ENCODE measurements at regions not wholly inside any gene's neighbourhood (a gene's known extent, or its start where the extent isn't known, plus 50 kb on each side); places are given as distances from the start of the nearest gene placed in this dataset.
A peak's percentile ranks its signal among the peaks of the same experiment; 100 is the strongest.

DNA sequence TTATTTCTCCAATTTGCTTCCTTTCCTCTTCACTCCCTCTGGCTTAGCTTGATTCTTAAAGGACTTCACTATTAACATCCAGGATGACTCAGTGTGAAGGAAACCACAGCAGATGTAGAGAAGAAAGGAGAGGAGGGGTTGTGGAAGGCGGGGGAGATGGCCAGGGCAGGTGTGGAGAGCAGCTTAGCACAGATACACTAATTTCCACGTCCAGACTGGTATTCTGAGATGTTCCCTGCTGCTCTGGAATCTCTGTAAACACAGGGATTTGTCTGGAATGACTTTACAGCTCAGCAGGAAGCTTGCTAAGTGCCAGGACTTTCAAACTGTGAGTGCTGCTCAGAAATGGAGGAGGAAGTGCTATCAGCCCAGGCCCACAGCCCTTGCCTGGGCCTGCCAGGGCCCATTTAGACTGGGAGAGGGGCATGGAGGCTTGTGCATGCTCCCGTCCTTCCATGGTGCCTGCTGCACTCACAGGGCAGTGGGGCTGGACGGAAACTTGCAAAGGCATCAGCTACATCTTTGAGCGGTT is 202.5 kb upstream of the DDHD1 start:
- peak; percentile 69 for DNase-seq (ENCODE audit: low spot score)

DNA sequence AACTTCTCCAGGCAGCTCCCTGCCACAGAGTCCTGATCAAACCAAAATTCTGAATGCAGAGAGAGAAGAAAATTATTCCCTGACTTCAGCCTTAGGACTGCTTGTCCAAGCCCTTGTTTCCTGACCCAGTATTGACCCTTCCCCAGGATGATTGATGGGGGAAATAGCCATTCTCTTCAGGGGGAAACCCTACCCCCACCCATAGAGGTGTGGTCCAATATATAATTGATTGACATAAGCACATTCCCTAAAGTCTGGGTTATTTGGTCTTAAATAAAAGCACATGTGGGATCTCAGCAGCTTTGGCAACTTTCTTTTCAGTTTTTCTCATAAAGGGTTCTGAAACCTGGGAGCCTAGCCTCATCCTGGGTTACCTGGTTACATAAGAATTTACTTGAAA is 201.2 kb upstream of the DDHD1 start:
- DNase-seq (ENCODE audit: low spot score): no peak

DNA sequence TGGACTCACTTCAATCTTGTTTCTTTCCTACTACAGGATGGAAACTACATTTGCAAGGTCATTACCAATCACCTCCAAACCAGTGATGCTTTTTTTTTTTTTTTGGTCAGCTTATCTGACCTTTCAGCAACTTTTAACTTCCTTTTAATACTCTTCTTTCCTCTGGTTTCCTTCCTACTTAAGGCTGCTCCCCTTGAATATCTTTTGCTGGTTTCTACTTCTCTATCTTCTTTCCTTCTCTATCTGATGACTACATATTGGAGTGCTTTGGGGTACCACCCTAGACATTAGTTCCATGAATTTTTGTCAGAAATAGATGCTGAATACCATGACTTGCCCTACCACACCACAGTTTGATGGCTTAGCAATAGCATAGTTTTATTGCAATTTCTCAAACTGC is 197.7 kb upstream of the DDHD1 start:
- no peak for DNase-seq (ENCODE audit: low spot score)

DNA sequence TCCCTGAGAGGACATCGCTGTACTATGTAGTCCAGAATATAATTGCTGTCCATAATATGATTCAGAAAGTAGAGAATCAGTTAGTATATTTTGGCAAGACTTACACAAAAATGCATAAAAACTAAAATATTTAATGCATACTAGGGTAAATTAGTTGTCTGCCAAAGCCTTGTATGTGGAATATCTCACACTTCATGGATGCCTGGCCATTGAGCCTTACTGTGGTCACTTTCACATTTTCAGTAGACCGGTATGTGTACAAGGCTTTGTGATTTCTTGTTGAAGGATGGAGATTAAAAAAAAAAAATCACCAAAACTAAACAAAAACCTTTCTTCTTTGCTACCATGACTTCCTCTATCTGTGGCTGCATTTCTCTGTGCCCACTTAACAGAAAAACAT is 197.3 kb upstream of the DDHD1 start:
- no peak for DNase-seq (ENCODE audit: low spot score)

DNA sequence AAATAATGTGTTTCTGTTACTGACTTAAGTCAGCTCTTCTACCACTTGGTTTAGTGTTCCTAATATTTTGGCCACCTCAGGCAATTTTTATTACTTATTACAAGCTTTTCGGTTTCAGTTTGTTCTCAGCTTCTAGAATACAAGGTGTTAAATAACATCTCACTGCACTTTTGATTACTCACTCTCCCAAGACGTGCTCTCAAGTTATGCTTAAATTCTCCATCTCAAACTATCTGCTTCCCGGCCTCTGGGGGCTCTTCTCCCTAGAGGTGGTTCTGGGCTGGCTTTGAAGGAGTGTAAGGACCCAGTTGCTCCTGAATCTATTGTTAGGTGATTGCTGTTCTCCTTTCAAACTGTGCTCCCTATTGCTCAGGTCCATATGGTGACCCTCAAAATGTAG is 193.9 kb upstream of the DDHD1 start:
- no peak for DNase-seq (ENCODE audit: low spot score)

DNA sequence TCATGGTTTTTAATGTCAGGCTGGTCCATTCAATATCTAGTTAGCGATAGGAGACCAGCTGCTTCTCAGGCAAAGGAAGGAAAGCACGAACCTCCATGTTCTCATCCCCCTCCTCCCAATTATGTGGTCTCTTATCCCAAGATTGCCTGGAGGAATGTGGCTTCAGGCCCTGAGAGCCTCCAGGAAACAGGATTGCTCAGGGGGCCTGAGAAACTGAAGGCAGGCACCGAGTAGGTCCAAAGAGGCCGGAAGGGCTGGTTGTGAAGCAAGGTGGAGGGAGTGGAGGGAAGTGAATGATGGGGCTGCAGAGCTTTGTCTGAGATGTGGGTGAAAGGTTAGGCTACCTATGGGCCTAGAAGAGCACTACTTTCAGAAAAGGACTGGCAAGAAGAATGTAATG is 188.2 kb upstream of the DDHD1 start:
- no peak for DNase-seq (ENCODE audit: low spot score)

DNA sequence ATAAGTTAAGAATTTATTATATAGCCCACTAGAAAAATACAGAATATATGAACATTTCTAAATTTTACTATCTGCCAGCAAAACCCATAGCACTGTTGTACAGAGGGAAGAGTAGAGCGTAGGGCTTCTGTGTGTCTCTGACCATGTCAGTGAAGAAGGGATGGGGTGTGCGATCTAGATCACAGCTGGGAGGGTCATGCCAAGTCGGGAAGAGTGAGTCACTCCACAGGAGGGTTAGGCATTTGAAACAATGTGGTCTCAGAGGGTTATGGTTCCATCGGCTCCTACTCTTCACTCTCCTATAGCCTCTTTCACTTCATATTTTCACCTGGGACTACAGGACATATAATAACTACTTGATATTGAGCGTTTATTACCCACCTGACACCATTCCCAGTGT is 185.1 kb upstream of the DDHD1 start:
- DNase-seq (ENCODE audit: low spot score): no peak

DNA sequence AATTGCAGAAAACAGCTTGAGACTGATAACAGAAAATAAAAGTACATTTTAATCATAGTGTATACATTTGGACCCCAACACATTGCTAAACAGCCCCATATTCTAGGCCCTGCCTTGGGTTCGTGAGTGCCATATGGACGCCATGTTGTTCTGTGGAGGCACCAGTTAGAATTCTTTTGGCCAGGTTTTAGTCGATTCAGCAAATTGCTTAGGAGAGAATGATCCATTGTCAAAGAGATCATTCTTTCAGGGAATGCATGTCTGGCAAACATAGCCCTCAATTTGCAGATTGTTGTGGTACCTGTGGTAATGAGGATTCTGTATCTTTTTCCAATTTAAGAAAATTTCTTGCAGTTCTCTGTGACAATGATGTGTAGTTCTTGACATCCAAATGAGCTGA is 183.6 kb upstream of the DDHD1 start:
- DNase-seq (ENCODE audit: low spot score): no peak

DNA sequence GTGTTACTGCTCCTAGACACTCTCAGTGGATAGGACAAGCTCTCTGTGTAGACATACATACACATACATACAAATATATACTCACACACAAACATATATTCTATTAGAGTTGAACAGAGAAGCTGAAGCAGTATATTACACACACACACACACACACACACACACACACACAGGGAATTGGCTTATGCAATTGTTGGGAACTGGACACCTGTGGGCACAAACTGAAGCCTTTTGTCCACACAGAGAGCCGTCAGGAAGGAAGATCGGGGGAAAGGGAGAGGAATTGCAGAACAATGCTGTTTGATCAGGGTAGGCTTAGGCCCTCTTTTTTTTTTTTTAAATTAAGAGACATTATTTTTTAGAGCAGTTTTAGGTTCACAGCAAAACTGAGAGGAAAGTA is 180.7 kb upstream of the DDHD1 start:
- no peak for DNase-seq (ENCODE audit: low spot score)

DNA sequence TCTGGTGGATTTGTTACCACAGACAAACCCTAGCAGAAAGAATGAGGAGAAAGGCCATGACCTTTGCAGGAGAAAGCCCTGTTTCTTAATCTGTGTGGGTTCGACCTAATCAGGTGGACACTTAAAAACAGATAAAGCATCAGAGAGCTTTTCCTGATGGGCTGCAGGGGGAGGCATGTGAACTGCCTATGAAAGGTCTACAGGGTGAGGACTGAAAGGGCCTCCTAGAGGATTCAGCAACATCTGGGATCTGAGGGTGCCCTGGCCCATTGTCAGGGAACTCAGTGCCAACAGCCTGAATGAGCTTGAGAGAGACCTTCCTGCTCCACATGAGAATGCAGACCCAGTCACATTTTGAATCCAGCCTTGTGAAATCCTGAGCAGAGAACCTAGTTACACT is 178.8 kb upstream of the DDHD1 start:
- DNase-seq (ENCODE audit: low spot score): no peak

DNA sequence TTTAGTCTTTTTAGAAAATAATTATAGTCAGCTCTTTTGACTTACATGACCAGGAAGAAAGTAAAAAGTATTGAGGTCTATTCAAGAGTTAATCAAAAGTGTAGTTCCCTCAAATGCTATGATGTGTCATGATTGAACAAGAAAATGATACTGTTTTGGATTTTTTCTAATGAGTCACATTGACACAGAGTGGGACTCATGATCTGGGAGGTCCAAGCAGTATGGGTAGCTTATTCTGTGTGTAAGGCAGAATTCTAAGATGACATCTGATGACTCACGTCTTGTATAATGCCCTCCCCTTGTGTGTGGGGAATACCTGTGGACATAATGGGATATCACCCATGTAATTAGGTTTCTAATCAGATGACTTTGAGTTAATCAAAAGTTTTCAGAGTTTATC is 178.1 kb upstream of the DDHD1 start:
- no peak for DNase-seq (ENCODE audit: low spot score)

DNA sequence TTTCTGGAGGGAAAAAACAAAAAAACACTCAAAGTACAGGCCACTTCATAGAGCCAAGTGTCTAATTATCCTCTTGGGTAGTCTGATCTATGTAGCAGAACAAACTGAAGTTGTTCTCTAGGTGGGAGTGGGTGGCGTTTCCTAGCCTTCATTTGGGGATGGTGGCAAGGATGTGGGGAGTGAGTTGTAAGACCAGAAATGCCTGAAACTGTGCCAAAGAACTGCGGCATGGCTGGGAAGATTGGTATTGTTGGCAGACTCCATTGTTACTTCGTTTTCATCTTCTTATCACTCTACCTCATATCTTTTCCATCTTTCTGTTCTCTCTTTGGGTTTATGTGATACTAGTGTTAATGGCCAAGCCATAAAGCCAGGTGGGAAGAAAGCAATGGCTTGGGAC is 177.3 kb upstream of the DDHD1 start:
- DNase-seq (ENCODE audit: low spot score): no peak

DNA sequence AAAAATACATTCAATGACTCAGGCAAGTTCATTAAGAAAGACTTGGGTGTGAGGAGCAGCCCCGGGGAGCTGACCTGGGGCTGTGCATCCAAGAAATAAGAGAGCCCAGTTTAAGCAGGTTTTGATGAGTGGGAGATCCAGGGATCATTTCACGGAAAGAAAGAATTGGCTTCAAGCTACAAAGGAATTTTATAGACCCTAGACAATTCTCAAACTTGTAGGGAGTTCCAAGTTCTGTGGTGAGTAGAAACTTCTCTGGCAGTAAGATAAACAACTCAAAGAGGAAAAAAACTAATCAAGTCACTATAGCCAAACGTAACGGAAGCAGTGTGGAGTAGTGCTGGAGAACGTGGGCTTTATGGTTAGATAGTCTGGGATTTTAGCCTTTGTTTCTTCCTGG is 175.7 kb upstream of the DDHD1 start:
- DNase-seq (ENCODE audit: low spot score): no peak

DNA sequence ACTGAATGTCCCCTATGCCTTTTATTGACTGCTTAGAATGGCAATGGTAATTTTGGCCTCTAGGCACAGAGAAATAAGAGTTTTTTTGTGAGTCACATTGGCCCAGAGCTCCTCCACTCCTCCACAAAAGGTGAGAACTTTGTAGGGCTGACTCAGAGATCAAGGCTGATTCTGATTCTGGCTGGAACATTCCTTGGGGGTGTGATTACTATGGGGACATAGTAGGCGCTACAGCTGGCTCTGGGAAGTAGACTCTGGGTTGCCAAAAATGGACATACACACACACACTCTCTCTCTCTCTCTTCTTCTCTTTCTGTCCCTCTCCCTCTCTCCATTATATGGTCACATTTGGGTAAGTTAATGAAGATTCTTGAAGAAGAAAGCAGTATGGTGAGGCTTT is 174.6 kb upstream of the DDHD1 start:
- DNase-seq (ENCODE audit: low spot score): no peak

DNA sequence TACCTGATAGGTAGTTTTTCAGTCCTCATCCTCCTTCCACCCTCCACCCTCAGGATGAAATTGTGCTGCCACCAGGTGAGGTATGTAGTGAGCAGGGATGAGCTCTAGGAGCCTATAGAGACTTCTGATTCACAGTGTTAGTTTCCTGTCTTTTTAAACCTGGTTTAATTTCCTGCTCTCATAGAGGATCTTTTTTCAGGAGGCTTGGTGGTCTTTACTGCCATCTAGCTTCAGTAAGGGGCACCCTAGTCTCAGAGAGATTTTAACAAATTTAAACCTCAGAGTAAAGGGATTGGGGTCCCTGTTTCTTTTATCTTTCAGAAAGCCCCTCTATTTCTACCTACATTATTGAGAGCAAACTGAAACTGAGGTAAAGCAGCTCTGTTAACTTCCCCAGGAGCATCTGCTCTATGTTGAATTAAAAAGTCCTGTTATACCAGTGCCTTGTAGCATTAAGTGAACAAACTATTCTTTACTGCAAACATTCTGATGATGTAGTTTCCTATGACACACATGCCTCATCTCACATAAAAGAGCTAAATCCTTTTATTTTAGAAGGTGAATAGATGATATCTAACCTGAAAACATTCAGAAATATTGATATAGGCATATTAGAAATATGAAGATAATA is 172.2 kb upstream of the DDHD1 start:
- peak; percentile 32 for DNase-seq (ENCODE audit: low spot score)

DNA sequence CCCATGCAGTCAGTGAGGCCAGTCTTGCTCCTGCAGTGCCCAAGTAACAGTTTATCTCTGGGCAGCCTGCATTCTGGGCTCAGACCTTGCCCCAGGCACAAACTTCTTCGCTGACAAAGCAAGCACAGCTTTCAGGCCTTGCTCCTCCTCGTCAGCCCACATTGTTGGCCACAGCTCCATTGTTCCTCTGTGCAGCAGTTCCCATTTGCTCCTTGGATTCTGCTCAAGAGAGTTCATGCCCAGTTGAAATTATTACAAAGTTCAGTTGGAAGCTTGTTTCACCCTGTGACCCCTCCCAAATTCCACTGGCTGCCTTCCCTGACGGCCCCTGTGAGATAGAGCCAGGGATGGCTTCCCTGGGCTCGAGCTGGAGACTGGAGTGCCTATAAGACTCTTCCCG is 163.4 kb upstream of the DDHD1 start:
- no peak for DNase-seq (ENCODE audit: low spot score)

DNA sequence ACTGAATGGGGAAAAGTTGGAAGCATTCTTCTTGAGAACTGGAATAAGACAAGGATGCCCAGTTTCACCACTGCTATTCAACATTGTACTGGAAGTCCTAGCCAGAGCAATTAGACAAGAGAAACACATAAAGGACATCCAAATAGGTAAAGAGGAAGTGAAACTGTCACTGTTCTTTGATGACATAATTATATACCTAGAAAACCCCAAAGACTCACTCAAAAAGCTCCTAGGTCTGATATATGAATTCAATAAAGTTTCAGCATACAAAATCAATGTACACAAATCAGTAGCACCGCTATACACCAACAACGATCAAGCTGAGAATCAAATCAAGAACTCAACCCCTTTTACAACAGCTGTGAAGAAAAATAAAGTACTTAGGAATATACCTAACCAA is 157.3 kb upstream of the DDHD1 start:
- no peak for DNase-seq (ENCODE audit: low spot score)

DNA sequence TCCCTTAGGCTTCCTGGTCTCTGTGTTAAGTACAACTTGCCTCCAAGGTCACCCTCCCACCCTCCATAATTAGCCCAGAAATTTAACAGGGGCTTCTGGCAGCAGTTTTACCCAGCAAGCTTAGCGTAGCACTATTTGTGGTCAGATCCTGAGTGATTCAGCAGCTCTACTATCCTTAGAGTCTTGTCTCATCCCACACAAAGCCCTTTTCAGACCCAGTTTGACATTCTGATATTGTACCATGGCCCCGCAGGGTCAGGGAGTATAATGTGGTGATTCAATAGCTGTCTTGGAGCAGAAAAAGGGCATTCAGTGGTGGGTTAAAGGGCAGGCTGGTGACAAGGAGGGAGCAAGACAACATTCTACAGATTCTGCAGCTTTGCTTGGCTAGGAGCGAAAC is 153.8 kb upstream of the DDHD1 start:
- peak; percentile 47 for DNase-seq (ENCODE audit: low spot score)

DNA sequence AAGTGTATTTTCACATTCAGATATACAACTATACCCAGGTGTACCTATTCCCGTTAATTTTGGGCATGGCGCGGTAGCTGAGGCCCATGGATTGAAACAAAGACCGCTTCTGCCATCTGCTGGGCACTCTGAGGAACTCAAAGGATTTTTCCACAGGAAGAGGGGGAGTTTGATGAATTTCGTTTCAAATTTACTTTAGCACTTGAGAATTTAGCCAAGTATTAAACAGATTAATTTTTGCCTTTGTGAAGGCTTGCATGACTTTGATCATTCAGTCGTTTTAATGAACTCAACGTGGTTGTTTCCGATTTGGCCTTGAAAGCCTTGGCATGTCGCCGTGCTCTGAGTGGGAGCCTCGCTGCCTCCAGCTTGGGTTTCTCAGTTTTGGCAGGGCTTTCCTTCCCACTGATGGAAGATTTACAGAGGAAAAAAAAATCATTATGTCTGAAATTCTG is 153.2 kb upstream of the DDHD1 start:
- DNase-seq (ENCODE audit: low spot score): peak; percentile 85

DNA sequence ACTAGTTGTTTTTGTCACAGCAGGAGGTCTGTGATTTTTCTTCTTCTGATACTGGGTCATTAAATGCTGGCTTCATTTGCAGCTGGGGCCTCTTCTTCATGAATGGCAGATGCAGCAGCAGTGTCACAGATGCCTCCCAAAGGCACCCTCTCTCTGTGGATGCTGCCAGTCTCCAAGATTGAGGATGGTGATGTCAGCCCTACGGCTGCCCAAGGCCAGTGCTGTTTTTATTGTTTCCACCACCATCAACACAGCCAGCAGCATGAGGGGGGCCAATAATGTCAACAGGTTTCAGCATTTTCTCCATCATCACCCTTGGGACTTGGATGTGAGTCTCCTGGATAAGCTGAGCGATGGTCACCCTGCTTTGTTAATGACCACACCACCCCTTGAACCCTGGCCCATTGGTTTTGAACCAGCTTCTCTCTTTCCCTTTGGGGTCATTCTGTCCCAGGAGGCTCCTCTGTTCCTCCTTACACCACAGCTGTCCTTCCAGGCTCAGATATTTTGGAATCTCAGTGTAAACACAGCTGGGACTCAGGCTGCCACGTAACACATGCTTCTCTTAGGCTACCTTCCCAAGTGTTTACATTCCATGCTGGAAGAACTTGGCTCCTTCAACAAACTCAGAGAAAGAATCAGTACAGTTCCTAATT is 151.7 kb upstream of the DDHD1 start:
- no peak for DNase-seq (ENCODE audit: low spot score)

DNA sequence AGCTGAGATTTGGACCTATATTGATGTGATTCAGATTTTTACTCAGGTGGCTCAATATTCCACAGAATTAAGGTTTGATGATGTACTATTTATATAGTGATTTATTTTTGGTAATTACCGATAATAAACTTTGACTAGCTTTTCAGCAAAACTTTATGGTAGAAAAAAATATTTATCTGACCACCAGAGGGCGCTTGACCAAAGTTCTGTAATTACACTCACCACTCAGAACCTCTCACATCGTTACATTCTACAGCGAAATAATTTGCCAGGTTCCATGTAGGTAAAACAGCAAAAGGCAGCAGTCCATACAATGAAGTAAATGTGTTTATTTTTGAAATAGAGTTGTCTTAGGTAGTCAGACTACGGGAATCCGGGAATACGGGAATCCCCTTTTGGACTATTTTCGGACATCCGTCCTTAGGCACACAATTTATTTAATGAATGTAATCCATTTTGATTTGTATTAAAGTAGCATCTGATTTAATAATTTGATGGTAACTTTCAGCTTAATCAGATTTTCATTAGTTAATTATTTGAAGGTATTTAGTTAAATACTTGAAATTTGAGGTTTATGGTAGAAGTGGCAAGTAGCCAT is 143.0 kb upstream of the DDHD1 start:
- peak; percentile 66 for DNase-seq (ENCODE audit: low spot score)

DNA sequence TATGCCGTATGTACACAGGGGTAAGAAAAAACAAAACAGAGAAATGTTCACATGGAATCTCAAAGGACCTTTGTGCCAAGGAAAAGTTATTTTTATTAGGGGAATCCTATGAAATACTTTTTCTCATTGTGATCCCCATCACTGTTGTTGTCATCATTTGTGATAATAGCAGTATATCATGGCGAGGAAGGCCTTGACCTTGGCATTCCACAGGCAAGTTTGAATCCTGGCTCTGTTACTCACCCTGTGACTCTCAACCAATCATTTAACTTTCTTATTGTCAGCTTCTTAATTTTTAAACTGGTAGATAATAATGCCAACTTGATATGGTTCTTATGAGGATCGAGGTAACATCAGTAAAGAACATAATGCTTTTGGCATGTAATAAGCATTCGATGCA is 142.2 kb upstream of the DDHD1 start:
- DNase-seq (ENCODE audit: low spot score): no peak

DNA sequence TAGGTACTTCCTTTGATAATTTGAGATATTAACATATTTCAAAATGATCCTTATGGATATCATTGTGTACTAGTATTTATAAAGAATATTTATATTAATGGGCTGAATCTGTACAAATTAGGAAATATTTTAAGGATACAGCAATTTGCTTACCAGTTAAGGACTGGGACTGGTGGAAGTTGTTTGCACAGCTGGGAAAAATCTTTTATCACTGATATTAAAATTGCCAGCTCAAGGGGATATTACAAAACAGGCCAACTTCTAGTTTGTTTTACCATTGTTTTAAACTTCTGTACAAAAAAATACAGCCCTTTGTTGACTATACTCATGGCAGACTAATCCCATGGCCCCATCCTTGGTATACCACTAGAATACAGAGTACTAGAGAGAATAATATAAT is 133.2 kb upstream of the DDHD1 start:
- no peak for DNase-seq (ENCODE audit: low spot score)

DNA sequence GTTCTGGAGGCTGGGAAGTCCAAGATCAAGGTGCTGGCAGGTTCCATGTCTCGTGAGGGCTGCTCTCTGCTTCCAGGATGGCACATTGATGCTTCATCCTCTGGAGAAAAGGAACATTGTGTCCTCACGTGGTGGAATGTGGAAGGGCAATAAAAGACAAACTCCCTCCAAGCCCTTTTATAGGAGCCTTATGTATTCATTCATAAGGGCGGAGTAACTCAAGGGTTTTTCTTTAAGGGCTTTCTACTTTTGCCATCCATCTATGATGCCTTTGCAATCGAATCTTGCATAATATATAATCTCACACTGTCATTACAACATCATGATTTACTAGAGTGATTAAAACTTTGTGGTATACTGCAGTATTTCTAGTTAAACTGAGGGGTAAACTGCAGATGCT is 132.7 kb upstream of the DDHD1 start:
- DNase-seq (ENCODE audit: low spot score): no peak

All from cerebellar cortex (tissue), 1 donor.